Peyer's patch (tissue), 4 donors: ENCODE measurements at regions not wholly inside any gene's neighbourhood (a gene's known extent, or its start where the extent isn't known, plus 50 kb on each side); places are given as distances from the start of the nearest gene placed in this dataset.

Experiments
- DNase-seq, 3 donors: peaks; one replicate each; pipeline ENCODE4 v3.0.0-alpha.2; 2017 to 2019
- H3K27ac ChIP-seq, 4 donors: fragments of 200-600 bp; sonication (generic); one replicate each; pipeline ENCODE4 v1.5.1; 2016 to 2019
- H3K27me3 ChIP-seq, 2 donors: fragments of 200-600 bp; sonication (generic); one replicate each; pipeline ENCODE4 v1.5.1; 2019
- H3K36me3 ChIP-seq, 3 donors: fragments of 200-600 bp; sonication (generic); one replicate each; pipeline ENCODE4 v1.5.1; 2016 to 2019
- H3K4me1 ChIP-seq, 4 donors: fragments of 200-600 bp; sonication (generic); one replicate each; pipeline ENCODE4 v1.5.1; 2016 to 2019
- H3K4me3 ChIP-seq, 4 donors: fragments of 200-600 bp; sonication (generic); 1 replicate in 3 of 4; 2 replicates in 1 of 4; pipeline ENCODE4 v1.5.1; 2016 to 2019; ENCODE audit warnings: mild to moderate bottlenecking in 1 of 4
- H3K9me3 ChIP-seq, 4 donors: fragments of 200-600 bp; sonication (generic); one replicate each; pipeline ENCODE4 v1.5.1; 2016 to 2019; ENCODE audit warnings: mild to moderate bottlenecking in 1 of 4
- CTCF ChIP-seq, 6 experiments: fragments of 450-650 bp in 4 of 6; fragments of 200-600 bp in 2 of 6; sonication (generic) in 1 of 6; IDR thresholded peaks; one replicate each; pipeline ENCODE4 v1.5.1; 2017 to 2019; ENCODE audit warnings: antibody characterized with exemption in 6 of 6, mild to moderate bottlenecking in 3 of 6, moderate library complexity in 1 of 6
- POLR2A ChIP-seq, 2 donors: fragments of 450-650 bp; IDR thresholded peaks; one replicate each; pipeline ENCODE4 v1.5.1; 2017; ENCODE audit warnings: antibody characterized with exemption in 2 of 2, mild to moderate bottlenecking in 2 of 2, moderate library complexity in 2 of 2

GRCh38 chr12:87922736-87923135, 106.5 kb downstream of the C12orf50 start:
- TF ChIP-seq POLR2A (IDR thresholded peaks at IDR 0.05): no peak
- TF ChIP-seq CTCF (IDR thresholded peaks at IDR 0.05): no peak
- Histone ChIP-seq H3K9me3 (no peaks in the 10 kb centered on the region), H3K27ac (no peak overlapping the region), H3K27me3 (no peaks in the 10 kb centered on the region), H3K4me3 (no peak overlapping the region), H3K4me1 (no peaks in the 10 kb centered on the region), H3K36me3 (no peaks in the 10 kb centered on the region)
- no peak for DNase-seq

- Histone ChIP-seq H3K27ac (no peak overlapping the region), H3K9me3 (no peaks in the 10 kb centered on the region), H3K4me1 (no peaks in the 10 kb centered on the region), H3K27me3 (no peaks in the 10 kb centered on the region), H3K4me3 (no peak overlapping the region), H3K36me3 (no peaks in the 10 kb centered on the region)
- DNase-seq: no peak
- TF ChIP-seq CTCF (IDR thresholded peaks at IDR 0.05) (no peak), POLR2A (IDR thresholded peaks at IDR 0.05) (no peak)
Measured at GRCh38 chr12:87921621-87922020, 107.6 kb downstream of the C12orf50 start.

GRCh38 chr12:87920139-87920538, 109.1 kb downstream of the C12orf50 start:
- no peak for DNase-seq
- Histone ChIP-seq H3K4me3 (no peak overlapping the region), H3K36me3 (no peaks in the 10 kb centered on the region), H3K4me1 (no peaks in the 10 kb centered on the region), H3K27ac (no peak overlapping the region), H3K27me3 (no peaks in the 10 kb centered on the region), H3K9me3 (no peaks in the 10 kb centered on the region)
- no peak for TF ChIP-seq POLR2A (IDR thresholded peaks at IDR 0.05)
- no peak for TF ChIP-seq CTCF (IDR thresholded peaks at IDR 0.05)

- H3K36me3 ChIP-seq: no peaks in the 10 kb centered on the region
- no peak overlapping the region for H3K27ac ChIP-seq
- no peak for DNase-seq
- H3K4me3 ChIP-seq: no peak overlapping the region
- no peaks in the 10 kb centered on the region for H3K4me1 ChIP-seq
- no peaks in the 10 kb centered on the region for H3K9me3 ChIP-seq
- TF ChIP-seq POLR2A (IDR thresholded peaks at IDR 0.05) (no peak), CTCF (IDR thresholded peaks at IDR 0.05) (no peak)
- H3K27me3 ChIP-seq: no peaks in the 10 kb centered on the region
Measured at GRCh38 chr12:87901457-87901856, 127.7 kb downstream of the C12orf50 start.

- no peak overlapping the region for H3K4me3 ChIP-seq
Measured at GRCh38 chr12:87897662-87898061, 131.5 kb downstream of the C12orf50 start.

More at GRCh38 chr12:87897662-87898061, 131.5 kb downstream of the C12orf50 start:
- no peaks in the 10 kb centered on the region for H3K36me3 ChIP-seq
- H3K9me3 ChIP-seq: no peaks in the 10 kb centered on the region
- H3K27ac ChIP-seq: no peak overlapping the region
- no peak for DNase-seq
- no peaks in the 10 kb centered on the region for H3K4me1 ChIP-seq
- H3K27me3 ChIP-seq: no peaks in the 10 kb centered on the region
- TF ChIP-seq CTCF (IDR thresholded peaks at IDR 0.05): no peak
- TF ChIP-seq POLR2A (IDR thresholded peaks at IDR 0.05): no peak
